ENCODE measurements at regions not wholly inside any gene's neighbourhood (a gene's known extent, or its start where the extent isn't known, plus 50 kb on each side); places are given as distances from the start of the nearest gene placed in this dataset.
A peak's percentile ranks its signal among the peaks of the same experiment; 100 is the strongest.

DNA sequence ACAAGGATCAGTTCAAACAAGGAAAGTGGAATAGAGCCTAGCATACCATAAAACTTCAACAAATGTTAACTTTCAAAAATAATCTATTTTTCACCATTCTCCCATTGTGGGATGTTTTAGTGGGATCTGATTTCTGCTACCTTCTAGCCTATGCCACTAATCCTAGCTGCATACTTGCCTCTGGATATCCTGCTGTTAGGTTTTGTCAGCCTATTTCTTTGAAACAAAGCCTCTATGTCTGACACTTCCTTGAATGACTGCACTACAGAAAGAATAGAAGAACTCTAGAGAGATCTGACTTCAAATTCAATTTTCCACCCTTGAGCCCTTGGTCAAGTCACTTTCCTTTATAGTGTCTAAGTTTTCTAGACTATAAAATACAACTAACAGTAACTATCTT lies 291.5 kb downstream of the PTH2R start:
- peaks cover 0 to 4% (median 1%) of the 10 kb centered on the region in 4 experiments; a peak in 2 of 7 replicates for H3K4me1 ChIP-seq (replicated peaks in 1 of 4; ENCODE audit: control insufficient read depth in 3 of 4, insufficient read depth in 4 of 4, low read length in 3 of 4)
- H3K36me3 ChIP-seq (ENCODE audit: control insufficient read depth in 2 of 4, insufficient read depth in 4 of 4, low read length in 3 of 4) = no peaks in the 10 kb centered on the region
- H3K9me3 ChIP-seq (ENCODE audit: insufficient read depth in 2 of 2, low read depth in 1 of 2, low read length in 1 of 2) = no peaks in the 10 kb centered on the region
- H3K23me2 ChIP-seq (ENCODE audit: low read depth, low read length) = no peaks in the 10 kb centered on the region
- no peak overlapping the region for H2AK5ac ChIP-seq (ENCODE audit: low read depth, low read length)
- no peak overlapping the region for H3K14ac ChIP-seq (ENCODE audit: insufficient read length)
- ChIA-PET POLR2A (ENCODE audit: partially characterized antibody) (no interaction called here), CTCF (ENCODE audit: partially characterized antibody) (interaction anchor here (1.0 to 1.2 kb wide), 2 partner anchors 234 to 303 kb away, joined by 3 to 4 read pairs; no protein-coding TSS in a partner anchor)
- no peaks in the 10 kb centered on the region for H3K79me2 ChIP-seq (ENCODE audit: control insufficient read depth in 1 of 2, insufficient read depth in 2 of 2, low read length in 2 of 2)
- H3K18ac ChIP-seq (ENCODE audit: extremely low read depth, low read length) = no peak overlapping the region
- H2BK5ac ChIP-seq (ENCODE audit: low read depth, low read length) = no peak overlapping the region
- H3K4me2 ChIP-seq (ENCODE audit: insufficient read depth in 1 of 2, low read depth in 2 of 2, low read length in 2 of 2) = no peak overlapping the region
- H4K5ac ChIP-seq (ENCODE audit: insufficient read length, low read depth, low read length) = no peak overlapping the region
- TF ChIP-seq BRCA1 (IDR thresholded peaks at IDR 0.05; ENCODE audit: low read depth, low read length) (no peak), TEAD4 (IDR thresholded peaks at IDR 0.05; ENCODE audit: low read depth, low read length) (peak; percentile 45; the same call in 1 of the 2 replicates)
- no peak overlapping the region for H2BK12ac ChIP-seq (ENCODE audit: low read depth, low read length)
- DNase-seq (ENCODE audit: low read depth in 1 of 2, low spot score in 2 of 2) (no peak), FAIRE-seq (peak; percentile 66)
- H3K79me1 ChIP-seq (ENCODE audit: low read depth, low read length) = no peaks in the 10 kb centered on the region
- H4K20me1 ChIP-seq (replicated peaks in 1 of 2; ENCODE audit: control insufficient read depth in 1 of 2, insufficient read depth in 2 of 2, low read length in 2 of 2) = no peaks in the 10 kb centered on the region
- H3K56ac ChIP-seq (replicated peaks; ENCODE audit: insufficient read length, low read depth, low read length) = no peak overlapping the region
- H3K4me3 ChIP-seq (ENCODE audit: extremely low read depth in 1 of 4, insufficient read depth in 2 of 4, low read depth in 3 of 4, low read length in 4 of 4) = no peak overlapping the region
- H2BK20ac ChIP-seq (ENCODE audit: low read length) = no peak overlapping the region
- H3K4ac ChIP-seq (replicated peaks; ENCODE audit: insufficient read length, low read depth, low read length) = no peak overlapping the region
- H4K8ac ChIP-seq (ENCODE audit: extremely low read depth, insufficient read depth, low read length) = no peak overlapping the region
- no peak overlapping the region for H2BK15ac ChIP-seq (ENCODE audit: low read length)
- no peak overlapping the region for H3K9ac ChIP-seq (replicated peaks in 1 of 4; ENCODE audit: extremely low read depth in 1 of 4, low read depth in 3 of 4, low read length in 3 of 4)
- H3K23ac ChIP-seq (ENCODE audit: insufficient read length) = no peak overlapping the region
- H4K91ac ChIP-seq (replicated peaks; ENCODE audit: insufficient read length, low read length) = no peak overlapping the region
- no peak overlapping the region for H3K27ac ChIP-seq (ENCODE audit: low read depth, low read length)
- no peak overlapping the region for H2BK120ac ChIP-seq (replicated peaks; ENCODE audit: low read depth, low read length)
- no peaks in the 10 kb centered on the region for H3K27me3 ChIP-seq (replicated peaks in 1 of 4; ENCODE audit: control insufficient read depth in 3 of 4, extremely low read depth in 1 of 4, insufficient read depth in 3 of 4, low read length in 3 of 4)
- H2AFZ ChIP-seq (ENCODE audit: low read length) = no peak overlapping the region
